ENCODE measurements at regions not wholly inside any gene's neighbourhood (a gene's known extent, or its start where the extent isn't known, plus 50 kb on each side); places are given as distances from the start of the nearest gene placed in this dataset.

GRCh38 chr4:116705466-116705865 is 379.9 kb downstream of the TRAM1L1 start:
- H3K27ac ChIP-seq (ENCODE audit: extremely low read depth, low read depth, low read length): no peak overlapping the region
- H3K9me3 ChIP-seq (ENCODE audit: control insufficient read depth, insufficient read depth, low read depth, low read length): no peaks in the 10 kb centered on the region
- no peaks in the 10 kb centered on the region for H3K36me3 ChIP-seq (ENCODE audit: control insufficient read depth in 2 of 2, insufficient read depth in 1 of 2, low read length in 2 of 2)
- ChIA-PET POLR2A (no interaction called here), CTCF (no interaction called here)
- no peaks in the 10 kb centered on the region for H3K4me1 ChIP-seq (ENCODE audit: control insufficient read depth, insufficient read depth, low read length)
- H3K4me3 ChIP-seq (ENCODE audit: low read depth, low read length): no peak overlapping the region
- TF ChIP-seq ZBTB48 (tag by site-specific recombination; IDR thresholded peaks at IDR 0.05): no peak
- no peak for TF ChIP-seq ZSCAN5A (tag by site-specific recombination; IDR thresholded peaks at IDR 0.05)
- no peak for TF ChIP-seq KLF16 (tag by site-specific recombination; IDR thresholded peaks at IDR 0.05)
- no peak for TF ChIP-seq ZNF2 (tag by site-specific recombination; IDR thresholded peaks at IDR 0.05)
- TF ChIP-seq ZNF157 (tag by site-specific recombination; IDR thresholded peaks at IDR 0.05): no peak
- no peak for TF ChIP-seq MYNN (tag by site-specific recombination; IDR thresholded peaks at IDR 0.05; ENCODE audit: borderline replicate concordance)

GRCh38 chr4:116702949-116703348 is 382.4 kb downstream of the TRAM1L1 start:
- 0 out of 2 replicates have a peak, but pooled peaks have one; percentile 15 for TF ChIP-seq CTCF (tag by site-specific recombination; IDR thresholded peaks at IDR 0.05)
- no peak for TF ChIP-seq ZNF112 (tag by site-specific recombination; IDR thresholded peaks at IDR 0.05)
- no peak for TF ChIP-seq ZNF776 (tag by site-specific recombination; IDR thresholded peaks at IDR 0.05; ENCODE audit: borderline replicate concordance)
- no peak for TF ChIP-seq BCL11B (tag by site-specific recombination; IDR thresholded peaks at IDR 0.05; ENCODE audit: low read depth)
- no peak for TF ChIP-seq ZNF184 (tag by site-specific recombination; IDR thresholded peaks at IDR 0.05)
- no peak for TF ChIP-seq ZNF76 (tag by site-specific recombination; IDR thresholded peaks at IDR 0.05; ENCODE audit: borderline replicate concordance, low read depth)
- no peak for TF ChIP-seq ZNF704 (tag by site-specific recombination; IDR thresholded peaks at IDR 0.05)
- TF ChIP-seq ZNF791 (tag by site-specific recombination; IDR thresholded peaks at IDR 0.05): no peak
- TF ChIP-seq ZNF792 (tag by site-specific recombination; IDR thresholded peaks at IDR 0.05): no peak
- no peak overlapping the region for H3K4me3 ChIP-seq (ENCODE audit: low read depth, low read length)
- no peaks in the 10 kb centered on the region for H3K4me1 ChIP-seq (ENCODE audit: control insufficient read depth, insufficient read depth, low read length)
- no peak overlapping the region for H3K27ac ChIP-seq (ENCODE audit: extremely low read depth, low read depth, low read length)
- no peaks in the 10 kb centered on the region for H3K9me3 ChIP-seq (ENCODE audit: control insufficient read depth, insufficient read depth, low read depth, low read length)
- no peaks in the 10 kb centered on the region for H3K36me3 ChIP-seq (ENCODE audit: control insufficient read depth in 2 of 2, insufficient read depth in 1 of 2, low read length in 2 of 2)
- ChIA-PET POLR2A (no interaction called here), CTCF (no interaction called here)

GRCh38 chr4:116688536-116688935 is 396.8 kb downstream of the TRAM1L1 start:
- Histone ChIP-seq H3K9me3 (ENCODE audit: control insufficient read depth, insufficient read depth, low read depth, low read length) (no peaks in the 10 kb centered on the region), H3K36me3 (ENCODE audit: control insufficient read depth in 2 of 2, insufficient read depth in 1 of 2, low read length in 2 of 2) (no peaks in the 10 kb centered on the region), H3K27ac (ENCODE audit: extremely low read depth, low read depth, low read length) (no peak overlapping the region), H3K4me3 (ENCODE audit: low read depth, low read length) (no peak overlapping the region), H3K4me1 (ENCODE audit: control insufficient read depth, insufficient read depth, low read length) (no peaks in the 10 kb centered on the region)
- CTCF ChIA-PET: no interaction called here
- POLR2A ChIA-PET: no interaction called here
- TF ChIP-seq ZNF404 (tag by site-specific recombination; IDR thresholded peaks at IDR 0.05): no peak
- no peak for TF ChIP-seq INSM2 (tag by site-specific recombination; IDR thresholded peaks at IDR 0.05)
- TF ChIP-seq ZBTB17 (tag by site-specific recombination; IDR thresholded peaks at IDR 0.05): no peak
- no peak for TF ChIP-seq SCRT1 (tag by site-specific recombination; IDR thresholded peaks at IDR 0.05; ENCODE audit: borderline replicate concordance)
- TF ChIP-seq ZNF362 (tag by site-specific recombination; IDR thresholded peaks at IDR 0.05): no peak
- no peak for TF ChIP-seq ZNF664 (tag by site-specific recombination; IDR thresholded peaks at IDR 0.05)
- no peak for TF ChIP-seq ZXDB (tag by site-specific recombination; IDR thresholded peaks at IDR 0.05)
- TF ChIP-seq ZSCAN4 (tag by site-specific recombination; IDR thresholded peaks at IDR 0.05): no peak
- no peak for TF ChIP-seq ZNF138 (tag by site-specific recombination; IDR thresholded peaks at IDR 0.05; ENCODE audit: borderline replicate concordance)
- no peak for TF ChIP-seq ZSCAN30 (tag by site-specific recombination; IDR thresholded peaks at IDR 0.05)
- TF ChIP-seq KLF10 (tag by site-specific recombination; IDR thresholded peaks at IDR 0.05): no peak
